ENCODE measurements at regions not wholly inside any gene's neighbourhood (a gene's known extent, or its start where the extent isn't known, plus 50 kb on each side); places are given as distances from the start of the nearest gene placed in this dataset.
"Not testable (repeated sequence)": the region's sequence is repeated elsewhere in the genome, so short reads cannot be mapped to it uniquely, and the experiment has no call there.

DNA sequence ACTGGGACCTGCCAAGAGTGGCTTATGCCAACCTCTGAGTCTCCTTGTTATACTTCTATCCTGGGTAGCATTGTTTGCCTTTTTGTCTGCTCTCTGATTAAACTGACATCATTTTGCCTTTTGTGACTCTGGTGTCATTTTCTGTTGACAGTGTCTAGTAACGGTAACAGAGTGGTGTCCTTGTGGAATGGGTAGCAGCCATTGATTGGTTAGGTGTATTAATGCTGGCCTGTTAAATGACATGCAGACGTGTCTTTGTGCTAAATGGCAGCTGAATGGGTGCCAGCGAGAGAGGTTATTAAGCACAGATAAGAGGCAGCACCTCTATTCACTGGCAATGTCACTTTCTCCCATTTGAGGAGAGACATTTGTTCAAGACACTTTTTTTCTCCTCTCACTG is 1289.4 kb downstream of the PCDH9 start:
- no peak for DNase-seq

DNA sequence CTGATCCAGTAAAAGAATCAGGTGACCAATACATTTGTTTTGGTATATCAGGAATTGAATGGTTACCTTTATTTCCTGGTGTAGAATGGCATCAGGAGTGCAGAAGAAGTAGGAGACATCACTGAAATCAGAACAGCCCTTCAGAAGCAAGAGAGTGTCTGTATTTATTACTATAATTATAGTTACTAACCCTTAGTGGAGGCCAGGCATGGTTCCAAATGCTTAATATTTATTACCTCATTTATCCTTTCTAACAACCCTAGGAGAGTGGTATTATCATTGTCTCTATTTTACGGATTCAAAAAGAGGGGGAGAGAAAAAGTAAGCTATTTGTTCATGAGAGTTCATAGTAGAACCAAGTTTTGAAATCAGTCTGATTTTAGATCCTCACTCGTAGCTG is 1292.9 kb downstream of the PCDH9 start:
- DNase-seq = no peak

- DNase-seq = no peak
These were observed 1293.9 kb downstream of the PCDH9 start for GRCh38 chr13:65936249-65936648.

DNA sequence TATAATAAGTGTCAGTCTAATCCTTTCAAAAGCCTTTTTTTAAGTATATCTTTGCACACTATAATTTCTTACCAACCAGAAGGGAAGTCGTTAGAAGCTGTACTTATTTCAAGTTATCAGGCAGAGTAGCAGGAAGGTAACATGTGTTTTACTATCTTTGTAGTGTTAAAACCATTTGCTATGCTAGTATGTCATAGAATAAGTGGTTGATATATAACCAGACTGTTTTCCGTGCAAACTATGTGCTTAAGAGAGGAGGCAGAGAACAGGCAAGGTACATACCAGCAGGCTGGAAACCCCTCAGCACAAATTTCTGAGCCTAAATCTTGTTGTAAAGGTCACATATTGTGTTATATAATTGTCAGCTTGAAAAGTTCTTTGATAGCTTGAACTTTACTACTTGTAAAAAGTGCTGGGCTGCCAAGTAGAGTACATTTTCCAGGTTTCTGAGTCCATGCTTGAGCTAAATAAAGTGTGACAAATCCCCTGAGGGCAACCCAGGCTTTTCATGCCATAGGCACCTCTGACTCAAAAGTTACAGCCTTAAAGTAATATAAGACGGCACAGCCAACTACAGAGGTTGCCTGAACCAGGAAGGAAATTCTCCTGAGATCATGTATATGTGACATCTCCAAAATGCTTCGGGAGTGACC is 1297.4 kb downstream of the PCDH9 start:
- DNase-seq = no peak

- DNase-seq = no peak
These were observed 1298.1 kb downstream of the PCDH9 start for GRCh38 chr13:65932013-65932412.

DNA sequence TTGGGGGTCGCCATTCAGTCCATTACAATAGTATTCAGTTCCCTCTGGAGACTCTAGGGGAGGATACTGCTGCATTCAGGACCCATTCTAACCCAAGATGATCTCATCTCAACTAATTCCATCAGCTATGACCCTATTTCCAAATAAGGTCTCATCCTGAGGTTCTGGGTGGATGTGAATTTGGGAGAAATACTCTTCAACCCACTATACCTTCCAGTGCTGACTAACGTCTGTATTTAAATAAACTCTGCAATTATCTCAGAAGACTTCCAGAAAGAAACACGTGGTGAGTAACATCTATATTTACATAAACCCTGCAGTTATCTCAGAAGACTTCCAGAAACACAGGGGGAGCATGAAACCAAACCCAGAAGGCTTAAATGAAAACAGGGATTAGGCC is 1300.7 kb downstream of the PCDH9 start:
- DNase-seq = no peak

DNA sequence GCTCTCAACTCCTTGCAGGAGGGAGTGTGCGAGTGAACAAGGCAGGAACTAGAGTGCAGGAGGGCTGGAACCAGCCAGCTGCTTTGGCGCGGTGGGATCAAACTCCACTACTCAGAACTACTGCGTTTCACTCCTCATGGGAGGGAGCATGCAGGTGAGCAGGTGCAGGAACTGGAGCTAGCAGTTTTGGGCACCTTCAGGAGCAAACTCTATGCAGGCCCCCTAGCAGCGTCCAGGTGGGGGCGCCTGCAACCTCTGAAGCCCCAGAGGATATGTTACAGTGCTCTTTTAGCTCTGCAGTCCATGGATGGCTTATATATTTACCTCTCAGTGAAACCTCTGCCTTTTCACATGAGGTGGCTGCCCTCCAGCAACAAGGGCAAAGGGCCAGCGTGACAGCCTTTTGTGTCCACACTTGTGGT is 1303.4 kb downstream of the PCDH9 start:
- no peak for DNase-seq

- DNase-seq = not testable (repeated sequence)
These were observed 1307.3 kb downstream of the PCDH9 start for GRCh38 chr13:65922846-65923245.

GRCh38 chr13:65921933-65922332 is 1308.2 kb downstream of the PCDH9 start:
- DNase-seq = no peak

DNA sequence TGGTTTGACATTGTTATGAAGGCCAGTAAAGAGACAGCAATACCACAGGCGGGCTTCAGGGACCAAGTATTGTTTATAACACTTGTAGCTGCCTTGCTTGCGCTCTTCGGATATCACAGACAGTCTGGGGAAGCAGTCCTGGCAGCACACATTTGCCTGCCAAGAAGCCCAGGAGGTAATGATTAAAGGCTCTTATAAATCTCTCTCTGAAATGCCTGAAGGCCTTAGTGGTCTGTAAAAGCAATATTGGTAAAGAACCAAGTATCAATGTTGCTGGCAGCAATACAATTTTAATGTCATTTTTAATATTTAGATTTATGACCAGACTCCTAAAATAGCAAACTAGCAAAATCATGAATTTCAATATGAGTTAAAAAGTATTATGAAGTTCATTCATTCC is 1312.4 kb downstream of the PCDH9 start:
- no peak for DNase-seq

GRCh38 chr13:65915195-65915594 is 1314.9 kb downstream of the PCDH9 start:
- DNase-seq = no peak

- DNase-seq = no peak
These were observed 1315.4 kb downstream of the PCDH9 start for GRCh38 chr13:65914716-65915115.

GRCh38 chr13:65913173-65913572 is 1317.0 kb downstream of the PCDH9 start:
- DNase-seq = no peak

DNA sequence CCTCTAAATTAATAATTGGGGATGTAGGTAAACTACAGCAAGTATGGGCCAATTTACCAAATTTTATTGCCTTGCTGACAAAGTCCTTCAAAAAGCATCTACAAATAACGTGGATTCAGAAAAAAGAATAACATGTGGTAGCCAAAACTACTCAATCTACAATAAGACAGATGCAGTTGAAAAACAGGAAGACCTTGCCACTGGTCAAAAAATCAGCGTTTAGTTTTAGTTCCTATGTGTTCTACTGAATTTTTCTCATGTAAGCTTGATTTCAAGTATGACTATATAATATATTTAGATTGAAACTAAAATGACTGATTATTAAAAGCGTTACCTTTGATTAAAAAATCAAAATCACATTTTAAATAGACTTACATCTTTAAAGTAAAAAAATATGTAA is 1317.6 kb downstream of the PCDH9 start:
- no peak for DNase-seq

- DNase-seq = no peak
These were observed 1318.5 kb downstream of the PCDH9 start for GRCh38 chr13:65911546-65912193.

GRCh38 chr13:65909501-65909900 is 1320.6 kb downstream of the PCDH9 start:
- DNase-seq = no peak

DNA sequence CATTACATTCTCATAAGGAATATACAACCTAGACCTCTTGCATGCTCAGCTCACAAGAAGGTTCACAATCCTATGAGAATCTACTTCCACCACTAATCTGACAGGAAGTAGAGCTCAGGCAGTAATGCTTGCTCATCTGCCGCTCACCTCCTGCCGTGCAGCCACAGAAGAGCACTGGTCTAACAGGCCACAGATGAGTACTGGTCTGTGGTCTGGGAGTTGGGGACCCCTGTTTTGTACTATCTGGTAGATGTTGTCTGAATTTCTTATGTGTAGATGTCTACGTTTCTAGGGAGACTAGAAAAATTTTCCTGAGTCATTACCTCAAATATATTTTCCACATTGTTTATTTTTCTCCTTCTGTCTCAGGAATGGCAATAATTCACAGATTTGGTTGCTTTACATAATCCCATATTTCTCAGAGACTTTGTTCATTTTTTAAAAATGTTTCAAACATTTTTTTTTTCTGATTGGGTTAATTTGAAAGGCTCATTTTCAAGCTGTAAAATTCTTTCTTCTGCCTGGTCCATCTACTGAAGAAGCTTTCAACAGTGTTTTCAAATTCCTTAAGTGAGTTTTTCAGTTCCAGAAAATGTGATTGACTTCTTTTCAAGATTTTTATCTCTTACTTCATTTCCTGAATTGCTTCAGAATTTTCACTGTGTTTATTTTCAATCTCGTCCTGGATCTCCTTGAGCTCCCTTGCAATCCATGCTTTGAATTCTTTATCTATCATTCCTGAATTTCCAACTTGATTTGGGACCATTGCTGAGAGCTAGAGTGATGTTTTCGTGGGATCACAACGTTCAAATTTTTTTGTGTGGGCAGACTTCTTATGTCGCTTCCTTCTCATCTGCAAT is 1322.2 kb downstream of the PCDH9 start:
- no peak for DNase-seq

- DNase-seq = no peak
These were observed 1328.4 kb downstream of the PCDH9 start for GRCh38 chr13:65901723-65902122.

DNA sequence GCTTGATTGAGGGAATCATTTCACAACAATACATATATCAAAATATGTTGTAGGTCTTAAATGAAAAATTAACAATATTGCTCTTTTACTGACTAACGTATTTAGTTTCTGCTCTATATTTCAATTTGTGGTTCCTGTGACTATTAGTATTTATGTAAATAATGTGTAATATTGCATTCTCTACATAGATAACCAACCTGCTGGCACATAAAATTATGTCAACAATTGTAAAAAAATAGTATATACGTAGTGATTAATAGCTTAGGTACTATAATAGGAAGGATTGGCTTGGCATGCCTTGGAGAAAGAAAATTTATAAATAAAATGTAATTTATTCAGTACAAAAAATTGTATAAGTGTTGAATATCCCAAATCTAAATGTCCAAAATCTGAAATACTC is 1336.1 kb downstream of the PCDH9 start:
- DNase-seq = no peak

DNA sequence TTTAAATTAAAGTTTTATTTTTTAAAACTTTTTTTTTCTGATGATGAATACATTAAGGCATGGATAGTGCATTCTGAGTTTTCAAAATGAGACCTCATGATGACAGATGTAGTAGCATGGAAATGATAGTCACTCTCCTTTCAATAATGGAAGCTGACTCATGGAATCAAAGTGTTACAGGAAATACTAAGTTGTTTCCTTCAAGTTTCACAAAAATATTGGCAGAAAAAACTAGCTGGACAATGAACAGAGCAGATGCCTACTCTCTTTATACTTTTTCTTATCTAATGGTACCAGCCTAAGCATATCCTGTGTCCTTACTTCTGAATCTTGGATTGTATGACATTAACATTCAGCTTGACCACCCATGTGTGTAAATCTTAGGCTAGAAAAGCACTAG is 1337.3 kb downstream of the PCDH9 start:
- no peak for DNase-seq

DNA sequence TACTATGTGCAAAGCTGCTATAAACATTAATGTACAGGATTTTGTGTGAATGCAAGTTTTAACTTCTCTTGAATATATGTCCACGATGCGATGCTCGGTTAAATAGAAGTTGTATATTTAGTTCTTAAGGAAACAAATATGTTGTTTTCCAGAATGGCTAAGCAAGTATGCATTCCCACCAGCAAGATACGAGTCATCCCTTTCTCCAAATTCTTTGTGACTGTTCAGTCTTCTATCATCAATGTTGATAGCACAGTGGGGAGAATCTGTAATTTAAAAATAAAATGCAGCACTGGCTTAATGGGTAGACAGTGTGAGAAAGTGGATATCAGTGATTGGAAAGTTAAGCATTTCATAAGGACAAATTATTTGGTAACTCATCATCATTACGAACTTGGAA is 1340.8 kb downstream of the PCDH9 start:
- no peak for DNase-seq

DNA sequence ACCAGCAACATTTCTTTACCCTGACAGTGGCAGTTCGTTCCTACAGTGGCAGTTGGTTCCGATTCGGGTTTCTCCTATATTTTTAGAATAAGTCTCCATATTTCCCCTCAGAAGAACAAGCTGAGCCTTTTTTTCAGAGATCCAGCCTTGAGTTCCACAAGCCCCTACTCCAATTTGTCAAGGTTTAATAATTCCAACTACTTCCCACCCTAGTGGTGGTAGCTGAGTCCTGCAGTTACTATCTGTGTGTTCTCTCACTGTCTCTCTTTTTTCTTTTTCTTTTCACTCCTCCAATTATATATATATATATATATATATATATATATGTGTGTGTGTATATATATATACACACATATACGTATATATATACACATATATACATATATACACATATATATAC is 1347.3 kb downstream of the PCDH9 start:
- DNase-seq = no peak

DNA sequence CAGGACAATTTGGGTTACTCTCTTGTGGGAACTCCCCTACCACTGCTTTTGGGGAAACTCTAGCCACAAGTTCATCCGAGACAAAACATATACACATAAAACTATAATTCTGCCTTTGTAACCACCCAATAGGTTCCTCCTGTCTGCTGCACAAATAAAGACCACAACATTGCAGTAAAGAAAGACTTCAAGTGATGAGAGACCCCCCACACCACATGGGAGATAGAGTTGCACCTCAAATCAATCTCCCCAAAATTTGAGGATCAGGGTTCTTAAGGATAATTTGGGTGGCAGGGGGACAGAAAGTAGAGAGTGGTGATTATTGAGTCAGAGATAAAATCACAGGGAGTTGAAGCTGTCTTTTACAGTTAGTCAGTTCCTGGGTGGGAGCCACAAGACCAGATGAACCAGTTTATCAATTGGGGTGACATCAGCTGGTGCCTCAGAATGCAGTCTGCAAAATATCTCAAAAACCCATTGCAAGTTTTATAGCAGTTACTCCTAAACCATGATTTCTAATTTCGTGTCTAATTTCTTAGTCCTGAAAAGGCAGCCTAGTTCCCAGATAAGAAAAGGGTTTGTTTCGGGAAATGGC is 1348.5 kb downstream of the PCDH9 start:
- no peak for DNase-seq

- no peak for DNase-seq
These were observed 1355.1 kb downstream of the PCDH9 start for GRCh38 chr13:65875031-65875430.
